H1 (cell line): ENCODE measurements at regions not wholly inside any gene's neighbourhood (a gene's known extent, or its start where the extent isn't known, plus 50 kb on each side); places are given as distances from the start of the nearest gene placed in this dataset.

Experiments used
- CTCF ChIA-PET: fragments of 300-600 bp; sonication (Branson Sonifier 250); formaldehyde crosslinking; loops from one replicate; lab custom pipeline; 2021; ENCODE audit not compliant: partially characterized antibody; lab: Charles Lee
- POLR2A ChIA-PET: fragments of 300-600 bp; sonication (Branson Sonifier 250); formaldehyde crosslinking; loops from one replicate; lab custom pipeline; 2021; ENCODE audit warnings: inconsistent platforms; ENCODE audit not compliant: partially characterized antibody; lab: Charles Lee
- DNase-seq, 2 experiments: peaks; one replicate each; pipeline versions ENCODE4 v3.0.0 to v3.0.0-alpha.2; 2010 to 2022; ENCODE audit warnings: low spot score in 2 of 2, low read depth in 1 of 2, mixed read lengths in 1 of 2
- FAIRE-seq: peaks from 2 replicates; lab custom pipeline; 2011; peaks lifted over from hg19 to GRCh38; lab: Jason Lieb, UNC
- H2AFZ ChIP-seq: 2 replicates; pipeline ENCODE4 v1.8.1; 2012; ENCODE audit warnings: low read length, inconsistent platforms
- H2AK5ac ChIP-seq: 2 replicates; pipeline ENCODE4 v1.6.1; 2013; ENCODE audit warnings: low read depth, low read length
- H2BK120ac ChIP-seq: replicated peaks from 2 replicates; pipeline ENCODE3; 2013; ENCODE audit warnings: low read depth, low read length, inconsistent platforms
- H2BK12ac ChIP-seq: 2 replicates; pipeline ENCODE4 v1.6.1; 2013; ENCODE audit warnings: low read depth, low read length
- H2BK15ac ChIP-seq: 2 replicates; pipeline ENCODE4 v1.6.1; 2013; ENCODE audit warnings: low read length
- H2BK20ac ChIP-seq: 2 replicates; pipeline ENCODE4 v1.6.1; 2013; ENCODE audit warnings: low read length
- H2BK5ac ChIP-seq: 2 replicates; pipeline ENCODE4 v1.6.1; 2013; ENCODE audit warnings: low read depth, low read length
- H3K14ac ChIP-seq: 2 replicates; pipeline ENCODE4 v1.6.1; 2013; ENCODE audit warnings: inconsistent platforms; ENCODE audit not compliant: insufficient read length
- H3K18ac ChIP-seq: 2 replicates; pipeline ENCODE4 v1.6.1; 2013; ENCODE audit warnings: low read length; ENCODE audit errors: extremely low read depth
- H3K23ac ChIP-seq: 2 replicates; pipeline ENCODE4 v1.6.1; 2013; ENCODE audit warnings: inconsistent platforms; ENCODE audit not compliant: insufficient read length
- H3K23me2 ChIP-seq: 2 replicates; pipeline ENCODE4 v1.6.1; 2013; ENCODE audit warnings: low read depth, low read length
- H3K27ac ChIP-seq: 2 replicates; pipeline ENCODE4 v1.6.1; 2011; ENCODE audit warnings: low read depth, low read length, inconsistent platforms
- H3K27me3 ChIP-seq, 4 experiments: replicated peaks in 1 of 4; 1 replicate in 1 of 4; 2 replicates in 3 of 4; pipeline versions ENCODE4 v1.6.1 to v1.8.1; 2011 to 2013; ENCODE audit warnings: low read length in 3 of 4, mild to moderate bottlenecking in 3 of 4, inconsistent platforms in 2 of 4, mixed read lengths in 2 of 4, moderate library complexity in 1 of 4; ENCODE audit not compliant: control insufficient read depth in 3 of 4, insufficient read depth in 3 of 4; ENCODE audit errors: extremely low read depth in 1 of 4
- H3K36me3 ChIP-seq, 4 experiments: 2 replicates each; pipeline versions ENCODE4 v1.6.1 to v1.8.1; 2011 to 2013; ENCODE audit warnings: mild to moderate bottlenecking in 4 of 4, low read length in 3 of 4, moderate library complexity in 2 of 4, control low read depth in 1 of 4, inconsistent platforms in 1 of 4; ENCODE audit not compliant: insufficient read depth in 4 of 4, control insufficient read depth in 2 of 4
- H3K4ac ChIP-seq: replicated peaks from 2 replicates; pipeline ENCODE3; 2013; ENCODE audit warnings: low read length, low read depth, mixed read lengths, inconsistent platforms; ENCODE audit not compliant: insufficient read length
- H3K4me1 ChIP-seq, 4 experiments: replicated peaks in 1 of 4; 1 replicate in 1 of 4; 2 replicates in 3 of 4; pipeline versions ENCODE4 v1.6.1 to v1.8.1; 2011 to 2013; ENCODE audit warnings: low read length in 3 of 4, inconsistent platforms in 2 of 4, mixed read lengths in 1 of 4; ENCODE audit not compliant: insufficient read depth in 4 of 4, control insufficient read depth in 3 of 4
- H3K4me2 ChIP-seq, 2 experiments: 2 replicates each; pipeline versions ENCODE4 v1.6.1 to v1.8.1; 2011 to 2013; ENCODE audit warnings: low read depth in 2 of 2, low read length in 2 of 2, control low read depth in 1 of 2, inconsistent platforms in 1 of 2, mild to moderate bottlenecking in 1 of 2; ENCODE audit not compliant: insufficient read depth in 1 of 2
- H3K4me3 ChIP-seq, 4 experiments: fragments of 200-600, 300-600 bp in 1 of 4; sonication (generic), shearing (Covaris generic), sonication (Bioruptor Twin) in 1 of 4; 2 replicates each; pipeline versions ENCODE4 v1.5.1 to v1.8.1; 2011 to 2016; ENCODE audit warnings: low read length in 4 of 4, low read depth in 3 of 4, control low read depth in 2 of 4, inconsistent platforms in 2 of 4, mild to moderate bottlenecking in 2 of 4, mixed read lengths in 1 of 4, moderate library complexity in 1 of 4; ENCODE audit not compliant: insufficient read depth in 2 of 4; ENCODE audit errors: extremely low read depth in 1 of 4
- H3K56ac ChIP-seq: replicated peaks from 2 replicates; pipeline ENCODE3; 2013; ENCODE audit warnings: low read depth, mild to moderate bottlenecking, mixed read lengths, low read length, inconsistent platforms; ENCODE audit not compliant: insufficient read length
- H3K79me1 ChIP-seq: 2 replicates; pipeline ENCODE4 v1.6.1; 2013; ENCODE audit warnings: low read depth, low read length, control low read depth
- H3K79me2 ChIP-seq, 2 experiments: 2 replicates each; pipeline versions ENCODE4 v1.6.1 to v1.8.1; 2012 to 2013; ENCODE audit warnings: low read length in 2 of 2, mild to moderate bottlenecking in 2 of 2, inconsistent platforms in 1 of 2; ENCODE audit not compliant: insufficient read depth in 2 of 2, control insufficient read depth in 1 of 2
- H3K9ac ChIP-seq, 4 experiments: replicated peaks in 1 of 4; 1 replicate in 1 of 4; 2 replicates in 3 of 4; pipeline versions ENCODE4 v1.6.1 to v1.8.1; 2011 to 2013; ENCODE audit warnings: low read depth in 3 of 4, low read length in 3 of 4, control low read depth in 2 of 4, mild to moderate bottlenecking in 2 of 4, moderate library complexity in 2 of 4, inconsistent platforms in 1 of 4; ENCODE audit errors: extremely low read depth in 1 of 4
- H3K9me3 ChIP-seq, 2 experiments: 2 replicates each; pipeline versions ENCODE4 v1.6.1 to v1.8.1; 2012 to 2013; ENCODE audit warnings: mild to moderate bottlenecking in 2 of 2, moderate library complexity in 2 of 2, control low read depth in 1 of 2, inconsistent platforms in 1 of 2, low read depth in 1 of 2, low read length in 1 of 2, mixed read lengths in 1 of 2; ENCODE audit not compliant: insufficient read depth in 2 of 2
- H4K20me1 ChIP-seq, 2 experiments: replicated peaks in 1 of 2; 2 replicates each; pipeline versions ENCODE3 to v1.8.1; 2011 to 2013; ENCODE audit warnings: inconsistent platforms in 2 of 2, low read length in 2 of 2, mild to moderate bottlenecking in 1 of 2; ENCODE audit not compliant: insufficient read depth in 2 of 2, control insufficient read depth in 1 of 2
- H4K5ac ChIP-seq: 2 replicates; pipeline ENCODE4 v1.6.1; 2013; ENCODE audit warnings: low read length, low read depth, mixed read lengths, inconsistent platforms; ENCODE audit not compliant: insufficient read length
- H4K8ac ChIP-seq: 2 replicates; pipeline ENCODE4 v1.8.0; 2013; ENCODE audit warnings: mild to moderate bottlenecking, moderate library complexity, low read length, inconsistent platforms; ENCODE audit not compliant: insufficient read depth; ENCODE audit errors: extremely low read depth
- H4K91ac ChIP-seq: replicated peaks from 2 replicates; pipeline ENCODE3; 2013; ENCODE audit warnings: low read length, mixed read lengths, inconsistent platforms; ENCODE audit not compliant: insufficient read length
- ATF3 ChIP-seq: IDR thresholded peaks from 2 replicates; pipeline ENCODE4 v1.6.1; 2011; ENCODE audit warnings: low read depth, mild to moderate bottlenecking, low read length; ENCODE audit not compliant: insufficient read depth
- RXRA ChIP-seq: IDR thresholded peaks from 2 replicates; pipeline ENCODE4 v1.6.1; 2011; ENCODE audit warnings: low read depth, mild to moderate bottlenecking, low read length, moderate library complexity; ENCODE audit not compliant: insufficient read depth
- WGBS, 2 experiments: shearing (Covaris generic) in 1 of 2; methylation state at CpG; one replicate each; pipeline versions ENCODE4 v1.1.6 to v1.1.7; 2013 to 2015; ENCODE audit warnings: low lambda C conversion rate in 2 of 2, mixed read lengths in 2 of 2, inconsistent platforms in 1 of 2, low coverage in 1 of 2, missing lambda C conversion rate in 1 of 2; ENCODE audit not compliant: insufficient replicate concordance in 2 of 2, insufficient coverage in 1 of 2, insufficient read length in 1 of 2; ENCODE audit errors: extremely low coverage in 1 of 2, missing lambda C conversion rate in 1 of 2; 5-methylcytosine and 5-hydroxymethylcytosine counted together

- Histone ChIP-seq H4K8ac (no peak overlapping the region), H3K23me2 (no peaks in the 10 kb centered on the region; the same call in 1 of the 2 replicates), H2BK15ac (no peak overlapping the region), H3K9me3 (no peaks in the 10 kb centered on the region), H2BK120ac (no peak overlapping the region), H3K4me1 (no peaks in the 10 kb centered on the region), H3K79me2 (no peaks in the 10 kb centered on the region), H3K9ac (no peak overlapping the region), H3K4ac (no peak overlapping the region), H3K14ac (no peak overlapping the region), H2AFZ (no peak overlapping the region), H3K36me3 (no peaks in the 10 kb centered on the region), H3K23ac (no peak overlapping the region), H3K56ac (no peak overlapping the region), H2BK5ac (no peak overlapping the region), H3K27me3 (no peaks in the 10 kb centered on the region), H3K18ac (no peak overlapping the region), H3K4me2 (no peak overlapping the region), H2BK12ac (no peak overlapping the region), H4K20me1 (no peaks in the 10 kb centered on the region), H2BK20ac (no peak overlapping the region), H3K4me3 (no peak overlapping the region), H2AK5ac (no peak overlapping the region), H3K79me1 (no peaks in the 10 kb centered on the region), H4K5ac (no peak overlapping the region), H3K27ac (no peak overlapping the region), H4K91ac (no peak overlapping the region)
- ChIA-PET POLR2A (no interaction called here), CTCF (interaction anchor here (0.7 kb wide), 1 partner anchor 345 kb away, joined by 3 read pairs; no protein-coding TSS in a partner anchor)
- TF ChIP-seq ATF3: no peak
- no peak for TF ChIP-seq RXRA
- no peak for DNase-seq
- 88% methylated on average over 2 of the region's 2 CpGs; no CpG with 5 or more reads in 1 of the 2 experiments for WGBS, 2 experiments
- FAIRE-seq: no peak
Observed at GRCh38 chr4:124092541-124092984, 620.0 kb downstream of the ANKRD50 start.
